Thoracic aorta (tissue), 2 donors: ENCODE measurements at regions not wholly inside any gene's neighbourhood (a gene's known extent, or its start where the extent isn't known, plus 50 kb on each side); places are given as distances from the start of the nearest gene placed in this dataset.

Source experiments
- ATAC-seq: fragments of 150-250 bp; one replicate; pipeline ENCODE4 v1.8.0; 2017; ENCODE audit warnings: low read depth; ENCODE audit not compliant: insufficient number of reproducible peaks, low FRiP score
- DNase-seq: peaks from one replicate; pipeline ENCODE4 v3.0.0-alpha.2; 2020; ENCODE audit warnings: low spot score
- H3K27ac ChIP-seq, 2 donors: fragments of 200-600 bp; sonication (generic); 1 replicate in 1 of 2; 2 replicates in 1 of 2; pipeline ENCODE4 v1.5.1; 2016; ENCODE audit warnings: mild to moderate bottlenecking in 2 of 2, moderate library complexity in 2 of 2
- H3K27me3 ChIP-seq: fragments of 200-600 bp; sonication (generic); replicated peaks from 2 replicates; pipeline ENCODE4 v1.6.0; 2016; ENCODE audit warnings: mild to moderate bottlenecking; ENCODE audit not compliant: insufficient read depth
- H3K36me3 ChIP-seq: fragments of 200-600 bp; sonication (generic); one replicate; pipeline ENCODE4 v1.5.1; 2016
- H3K4me1 ChIP-seq, 2 donors: fragments of 200-600 bp; sonication (generic); 1 replicate in 1 of 2; 2 replicates in 1 of 2; pipeline versions ENCODE4 v1.5.1 to v1.6.0; 2016; ENCODE audit warnings: low read depth in 2 of 2, mild to moderate bottlenecking in 1 of 2; ENCODE audit not compliant: control insufficient read depth in 1 of 2
- H3K4me3 ChIP-seq: fragments of 200-600 bp; sonication (generic); 2 replicates; pipeline ENCODE4 v1.5.1; 2016; ENCODE audit warnings: mild to moderate bottlenecking
- H3K9me3 ChIP-seq: fragments of 200-600 bp; sonication (generic); 2 replicates; pipeline ENCODE4 v1.5.1; 2016
- CTCF ChIP-seq: fragments of 200-600 bp; sonication (generic); IDR thresholded peaks from one replicate; pipeline ENCODE4 v1.5.1; 2019; ENCODE audit warnings: antibody characterized with exemption

GRCh38 chr10:88066319-88066718 is 202.9 kb downstream of the PTEN start:
- no peak for DNase-seq
- no peak for TF ChIP-seq CTCF
- H3K36me3 ChIP-seq, result no peaks in the 10 kb centered on the region
- H3K27ac ChIP-seq, result no peak overlapping the region
- no peaks in the 10 kb centered on the region for H3K27me3 ChIP-seq
- H3K9me3 ChIP-seq, result no peaks in the 10 kb centered on the region
- no peak overlapping the region for H3K4me3 ChIP-seq
- H3K4me1 ChIP-seq, result peaks cover 28 to 36% of the 10 kb centered on the region in 2 donors
- no peak for ATAC-seq

GRCh38 chr10:88066876-88067275 is 203.5 kb downstream of the PTEN start:
- Histone ChIP-seq H3K4me3 (no peak overlapping the region), H3K36me3 (no peaks in the 10 kb centered on the region), H3K27ac (no peak overlapping the region), H3K27me3 (no peaks in the 10 kb centered on the region), H3K4me1 (peaks cover 28 to 32% of the 10 kb centered on the region in 2 donors), H3K9me3 (no peaks in the 10 kb centered on the region)
- no peak for TF ChIP-seq CTCF
- DNase-seq (no peak), ATAC-seq (no peak)

- no peaks in the 10 kb centered on the region for H3K9me3 ChIP-seq
- peaks cover 22 to 24% of the 10 kb centered on the region in 2 donors for H3K4me1 ChIP-seq
- TF ChIP-seq CTCF, result no peak
- no peak overlapping the region for H3K4me3 ChIP-seq
- H3K27me3 ChIP-seq, result no peaks in the 10 kb centered on the region
- no peak overlapping the region for H3K27ac ChIP-seq
- no peaks in the 10 kb centered on the region for H3K36me3 ChIP-seq
- ATAC-seq (no peak), DNase-seq (no peak)
These were observed 204.3 kb downstream of the PTEN start for GRCh38 chr10:88067737-88068136.

GRCh38 chr10:88069338-88069737 is 205.9 kb downstream of the PTEN start:
- Histone ChIP-seq H3K4me3 (no peak overlapping the region), H3K27ac (no peak overlapping the region), H3K9me3 (no peaks in the 10 kb centered on the region), H3K4me1 (peaks cover 7 to 8% of the 10 kb centered on the region in 2 donors), H3K36me3 (no peaks in the 10 kb centered on the region), H3K27me3 (no peaks in the 10 kb centered on the region)
- no peak for TF ChIP-seq CTCF
- ATAC-seq, result no peak
- DNase-seq, result no peak

- no peak for ATAC-seq
- TF ChIP-seq CTCF, result no peak
- H3K27ac ChIP-seq, result no peak overlapping the region
These were observed 206.9 kb downstream of the PTEN start for GRCh38 chr10:88070080-88070880.

More at GRCh38 chr10:88070080-88070880, 206.9 kb downstream of the PTEN start:
- H3K9me3 ChIP-seq, result no peaks in the 10 kb centered on the region
- H3K36me3 ChIP-seq, result no peaks in the 10 kb centered on the region
- no peak for DNase-seq
- H3K4me3 ChIP-seq, result no peak overlapping the region
- no peaks in the 10 kb centered on the region for H3K4me1 ChIP-seq
- H3K27me3 ChIP-seq, result no peaks in the 10 kb centered on the region
